GM23338 (cell line): ENCODE measurements at regions not wholly inside any gene's neighbourhood (a gene's known extent, or its start where the extent isn't known, plus 50 kb on each side); places are given as distances from the start of the nearest gene placed in this dataset.

Experiments used
- ATAC-seq: fragments of 200-7000 bp; cut with Tn5 transposase; 3 replicates; pipeline ENCODE4 v1.9.1; 2020
- DNase-seq: peaks from one replicate; pipeline ENCODE4 v3.0.0-alpha.2; 2015; ENCODE audit warnings: low spot score
- H2AFZ ChIP-seq: fragments of 200-600 bp; sonication (generic); 2 replicates; pipeline ENCODE4 v1.8.0; 2016; ENCODE audit warnings: antibody characterized with exemption, mild to moderate bottlenecking, moderate library complexity
- H3F3A ChIP-seq: fragments of 200-600 bp; sonication (generic); replicated peaks from 2 replicates; pipeline ENCODE4 v1.8.0; 2017; ENCODE audit warnings: antibody characterized with exemption, mixed run types, low read depth
- H3K27ac ChIP-seq: fragments of 200-600 bp; sonication (generic); 2 replicates; pipeline ENCODE4 v1.6.1; 2016; ENCODE audit warnings: low read depth
- H3K27me3 ChIP-seq: fragments of 200-600 bp; sonication (generic); 2 replicates; pipeline ENCODE4 v1.8.0; 2016; ENCODE audit warnings: mild to moderate bottlenecking, mixed run types, moderate library complexity; ENCODE audit not compliant: insufficient read depth
- H3K36me3 ChIP-seq: fragments of 200-600 bp; sonication (generic); 2 replicates; pipeline ENCODE4 v1.8.0; 2016; ENCODE audit warnings: mild to moderate bottlenecking; ENCODE audit not compliant: insufficient read depth
- H3K4me1 ChIP-seq: fragments of 200-600 bp; sonication (generic); 2 replicates; pipeline ENCODE4 v1.8.0; 2016; ENCODE audit warnings: mild to moderate bottlenecking, moderate library complexity; ENCODE audit not compliant: insufficient read depth
- H3K4me2 ChIP-seq: fragments of 200-600 bp; sonication (generic); 2 replicates; pipeline ENCODE4 v1.7.1; 2017; ENCODE audit warnings: mixed run types
- H3K4me3 ChIP-seq: fragments of 200-600 bp; sonication (generic); 2 replicates; pipeline ENCODE4 v1.6.1; 2016; ENCODE audit warnings: mixed run types
- H3K79me2 ChIP-seq: fragments of 200-600 bp; sonication (generic); replicated peaks from 2 replicates; pipeline ENCODE4 v1.8.0; 2017; ENCODE audit warnings: mild to moderate bottlenecking; ENCODE audit not compliant: insufficient read depth
- H3K9me2 ChIP-seq: fragments of 200-600 bp; sonication (generic); 2 replicates; pipeline ENCODE4 v1.8.0; 2017; ENCODE audit not compliant: insufficient read depth
- H4K20me1 ChIP-seq: fragments of 200-600 bp; sonication (generic); replicated peaks from 2 replicates; pipeline ENCODE4 v1.8.0; 2017; ENCODE audit warnings: mild to moderate bottlenecking; ENCODE audit not compliant: insufficient read depth
- H3K27ac Mint-ChIP-seq: 2 replicates; pipeline ENCODE4 v1.8.0; 2020; ENCODE audit warnings: inconsistent platforms, mild to moderate bottlenecking, moderate library complexity, mixed read lengths
- H3K27me3 Mint-ChIP-seq: 3 replicates; pipeline ENCODE4 v1.8.0; 2022; ENCODE audit warnings: low read depth, mild to moderate bottlenecking, moderate library complexity, mixed read lengths, inconsistent platforms; ENCODE audit not compliant: insufficient read depth, poor library complexity
- H3K36me3 Mint-ChIP-seq: 3 replicates; pipeline ENCODE4 v1.8.0; 2021; ENCODE audit warnings: low read depth, mild to moderate bottlenecking, inconsistent platforms, moderate library complexity, mixed read lengths
- H3K4me1 Mint-ChIP-seq: 3 replicates; pipeline ENCODE4 v1.8.0; 2020; ENCODE audit warnings: mild to moderate bottlenecking, inconsistent platforms, mixed read lengths
- H3K4me3 Mint-ChIP-seq: 3 replicates; pipeline ENCODE4 v1.8.0; 2021; ENCODE audit warnings: moderate library complexity, mild to moderate bottlenecking, inconsistent platforms, mixed read lengths
- H3K9me3 Mint-ChIP-seq: 3 replicates; pipeline ENCODE4 v1.8.0; 2020; ENCODE audit warnings: moderate library complexity, mild to moderate bottlenecking, inconsistent platforms, mixed read lengths
- CREB1 ChIP-seq: fragments of 250-450 bp; sonication (Bioruptor Pico); IDR thresholded peaks from 2 replicates; pipeline ENCODE4 v1.5.0; 2020; ENCODE audit warnings: low read depth, mild to moderate bottlenecking, moderate library complexity
- EZH2 ChIP-seq: fragments of 200-600 bp; sonication (generic); IDR thresholded peaks from one replicate; pipeline ENCODE4 v1.8.0; 2017; ENCODE audit warnings: antibody characterized with exemption, mild to moderate bottlenecking, low read depth; ENCODE audit not compliant: unreplicated experiment
- EZH2phosphoT487 ChIP-seq: fragments of 200-600 bp; sonication (generic); IDR thresholded peaks from one replicate; pipeline ENCODE4 v1.8.1; 2018; ENCODE audit warnings: antibody characterized with exemption; ENCODE audit not compliant: unreplicated experiment
- JUNB ChIP-seq: IDR thresholded peaks from one replicate; pipeline ENCODE4 v1.6.1; 2016; ENCODE audit warnings: antibody characterized with exemption; ENCODE audit not compliant: unreplicated experiment
- NANOG ChIP-seq: IDR thresholded peaks from 2 replicates; pipeline ENCODE4 v1.6.1; 2016; ENCODE audit warnings: antibody characterized with exemption, borderline replicate concordance
- POLR2AphosphoS5 ChIP-seq: IDR thresholded peaks from 2 replicates; pipeline ENCODE4 v1.6.1; 2016; ENCODE audit warnings: antibody characterized with exemption, low read depth
- STAT1 ChIP-seq: IDR thresholded peaks from one replicate; pipeline ENCODE4 v1.6.1; 2016; ENCODE audit warnings: antibody characterized with exemption; ENCODE audit not compliant: unreplicated experiment
- ZNF114 ChIP-seq: fragments of 250-450 bp; sonication (Bioruptor Pico); IDR thresholded peaks from 2 replicates; pipeline ENCODE4 v1.5.0; 2020; ENCODE audit warnings: mild to moderate bottlenecking, moderate library complexity
- ZNF331 ChIP-seq: fragments of 250-450 bp; sonication (Bioruptor Pico); IDR thresholded peaks from 2 replicates; pipeline ENCODE4 v1.5.0; 2020; ENCODE audit warnings: low read depth, mild to moderate bottlenecking, moderate library complexity
- TF ChIP-seq, protein P1 (sequence below): fragments of 250-450 bp; sonication (Bioruptor Pico); IDR thresholded peaks from 2 replicates; pipeline ENCODE4 v1.5.0; 2020; ENCODE audit warnings: mild to moderate bottlenecking, moderate library complexity
- TF ChIP-seq, protein P2 (sequence below), 2 experiments: fragments of 200-600 bp in 1 of 2; sonication (generic) in 1 of 2; conservative IDR thresholded peaks; 2 replicates each; pipeline versions ENCODE4 v1.5.1 to v1.6.1; 2016 to 2017; ENCODE audit warnings: antibody characterized with exemption in 2 of 2, low read depth in 2 of 2, mild to moderate bottlenecking in 2 of 2, moderate library complexity in 1 of 2
- TF ChIP-seq, protein P3 (sequence below): IDR thresholded peaks from 2 replicates; pipeline ENCODE4 v1.6.1; 2016; ENCODE audit warnings: antibody characterized with exemption
- TF ChIP-seq, protein P4 (sequence below): IDR thresholded peaks from one replicate; pipeline ENCODE4 v1.6.1; 2018; ENCODE audit warnings: antibody characterized with exemption; ENCODE audit not compliant: unreplicated experiment

DNA sequence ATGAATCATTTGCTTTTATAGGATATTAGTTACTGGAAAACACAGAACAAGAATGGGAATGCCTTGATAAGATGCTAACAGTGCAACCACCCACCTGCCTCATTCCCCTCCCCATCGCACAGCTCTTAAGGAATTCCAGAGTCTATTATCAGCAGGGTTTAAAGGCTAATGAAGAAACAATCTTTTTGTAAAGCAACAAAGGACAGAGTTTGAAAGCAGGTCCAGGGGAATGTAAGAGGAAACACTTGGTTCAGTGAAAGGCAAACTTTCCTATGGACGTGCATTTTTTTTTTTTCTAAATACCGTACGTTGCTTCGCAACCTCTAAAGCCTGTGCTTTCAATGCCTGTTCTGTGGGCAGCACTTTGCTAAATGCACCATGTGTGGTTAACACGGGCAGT lies 92.5 kb downstream of the GPR50 start:
- Mint-ChIP-seq H3K4me3 (no peak overlapping the region), H3K36me3 (no peaks in the 10 kb centered on the region), H3K4me1 (no peaks in the 10 kb centered on the region), H3K27ac (no peak overlapping the region), H3K9me3 (no peaks in the 10 kb centered on the region; the same call in 2 of the 3 replicates), H3K27me3 (peaks cover 2% of the 10 kb centered on the region)
- H3K27me3 ChIP-seq: no peaks in the 10 kb centered on the region
- no peak overlapping the region for H2AFZ ChIP-seq
- no peaks in the 10 kb centered on the region for H3K36me3 ChIP-seq
- no peak overlapping the region for H3K4me3 ChIP-seq
- H3K27ac ChIP-seq: no peak overlapping the region
- H4K20me1 ChIP-seq: no peaks in the 10 kb centered on the region
- no peaks in the 10 kb centered on the region for H3F3A ChIP-seq
- H3K79me2 ChIP-seq: no peaks in the 10 kb centered on the region
- DNase-seq (no peak), ATAC-seq (no peak)
- 0 out of 2 replicates have a peak, but pooled peaks cover 3% of the 10 kb centered on the region for H3K9me2 ChIP-seq
- no peaks in the 10 kb centered on the region for H3K4me1 ChIP-seq
- H3K4me2 ChIP-seq: no peak overlapping the region
- TF ChIP-seq NANOG: no peak
- TF ChIP-seq, protein P1, sequence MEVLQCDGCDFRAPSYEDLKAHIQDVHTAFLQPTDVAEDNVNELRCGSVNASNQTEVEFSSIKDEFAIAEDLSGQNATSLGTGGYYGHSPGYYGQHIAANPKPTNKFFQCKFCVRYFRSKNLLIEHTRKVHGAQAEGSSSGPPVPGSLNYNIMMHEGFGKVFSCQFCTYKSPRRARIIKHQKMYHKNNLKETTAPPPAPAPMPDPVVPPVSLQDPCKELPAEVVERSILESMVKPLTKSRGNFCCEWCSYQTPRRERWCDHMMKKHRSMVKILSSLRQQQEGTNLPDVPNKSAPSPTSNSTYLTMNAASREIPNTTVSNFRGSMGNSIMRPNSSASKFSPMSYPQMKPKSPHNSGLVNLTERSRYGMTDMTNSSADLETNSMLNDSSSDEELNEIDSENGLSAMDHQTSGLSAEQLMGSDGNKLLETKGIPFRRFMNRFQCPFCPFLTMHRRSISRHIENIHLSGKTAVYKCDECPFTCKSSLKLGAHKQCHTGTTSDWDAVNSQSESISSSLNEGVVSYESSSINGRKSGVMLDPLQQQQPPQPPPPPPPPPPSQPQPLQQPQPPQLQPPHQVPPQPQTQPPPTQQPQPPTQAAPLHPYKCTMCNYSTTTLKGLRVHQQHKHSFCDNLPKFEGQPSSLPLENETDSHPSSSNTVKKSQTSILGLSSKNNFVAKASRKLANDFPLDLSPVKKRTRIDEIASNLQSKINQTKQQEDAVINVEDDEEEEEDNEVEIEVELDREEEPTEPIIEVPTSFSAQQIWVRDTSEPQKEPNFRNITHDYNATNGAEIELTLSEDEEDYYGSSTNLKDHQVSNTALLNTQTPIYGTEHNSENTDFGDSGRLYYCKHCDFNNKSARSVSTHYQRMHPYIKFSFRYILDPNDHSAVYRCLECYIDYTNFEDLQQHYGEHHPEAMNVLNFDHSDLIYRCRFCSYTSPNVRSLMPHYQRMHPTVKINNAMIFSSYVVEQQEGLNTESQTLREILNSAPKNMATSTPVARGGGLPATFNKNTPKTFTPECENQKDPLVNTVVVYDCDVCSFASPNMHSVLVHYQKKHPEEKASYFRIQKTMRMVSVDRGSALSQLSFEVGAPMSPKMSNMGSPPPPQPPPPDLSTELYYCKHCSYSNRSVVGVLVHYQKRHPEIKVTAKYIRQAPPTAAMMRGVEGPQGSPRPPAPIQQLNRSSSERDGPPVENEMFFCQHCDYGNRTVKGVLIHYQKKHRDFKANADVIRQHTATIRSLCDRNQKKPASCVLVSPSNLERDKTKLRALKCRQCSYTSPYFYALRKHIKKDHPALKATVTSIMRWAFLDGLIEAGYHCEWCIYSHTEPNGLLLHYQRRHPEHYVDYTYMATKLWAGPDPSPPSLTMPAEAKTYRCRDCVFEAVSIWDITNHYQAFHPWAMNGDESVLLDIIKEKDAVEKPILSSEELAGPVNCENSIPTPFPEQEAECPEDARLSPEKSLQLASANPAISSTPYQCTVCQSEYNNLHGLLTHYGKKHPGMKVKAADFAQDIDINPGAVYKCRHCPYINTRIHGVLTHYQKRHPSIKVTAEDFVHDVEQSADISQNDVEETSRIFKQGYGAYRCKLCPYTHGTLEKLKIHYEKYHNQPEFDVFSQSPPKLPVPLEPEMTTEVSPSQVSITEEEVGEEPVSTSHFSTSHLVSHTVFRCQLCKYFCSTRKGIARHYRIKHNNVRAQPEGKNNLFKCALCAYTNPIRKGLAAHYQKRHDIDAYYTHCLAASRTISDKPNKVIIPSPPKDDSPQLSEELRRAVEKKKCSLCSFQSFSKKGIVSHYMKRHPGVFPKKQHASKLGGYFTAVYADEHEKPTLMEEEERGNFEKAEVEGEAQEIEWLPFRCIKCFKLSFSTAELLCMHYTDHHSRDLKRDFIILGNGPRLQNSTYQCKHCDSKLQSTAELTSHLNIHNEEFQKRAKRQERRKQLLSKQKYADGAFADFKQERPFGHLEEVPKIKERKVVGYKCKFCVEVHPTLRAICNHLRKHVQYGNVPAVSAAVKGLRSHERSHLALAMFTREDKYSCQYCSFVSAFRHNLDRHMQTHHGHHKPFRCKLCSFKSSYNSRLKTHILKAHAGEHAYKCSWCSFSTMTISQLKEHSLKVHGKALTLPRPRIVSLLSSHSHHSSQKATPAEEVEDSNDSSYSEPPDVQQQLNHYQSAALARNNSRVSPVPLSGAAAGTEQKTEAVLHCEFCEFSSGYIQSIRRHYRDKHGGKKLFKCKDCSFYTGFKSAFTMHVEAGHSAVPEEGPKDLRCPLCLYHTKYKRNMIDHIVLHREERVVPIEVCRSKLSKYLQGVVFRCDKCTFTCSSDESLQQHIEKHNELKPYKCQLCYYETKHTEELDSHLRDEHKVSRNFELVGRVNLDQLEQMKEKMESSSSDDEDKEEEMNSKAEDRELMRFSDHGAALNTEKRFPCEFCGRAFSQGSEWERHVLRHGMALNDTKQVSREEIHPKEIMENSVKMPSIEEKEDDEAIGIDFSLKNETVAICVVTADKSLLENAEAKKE (CRISPR knock-in tag): no peak
- no peak for TF ChIP-seq POLR2AphosphoS5
- TF ChIP-seq, protein P2, sequence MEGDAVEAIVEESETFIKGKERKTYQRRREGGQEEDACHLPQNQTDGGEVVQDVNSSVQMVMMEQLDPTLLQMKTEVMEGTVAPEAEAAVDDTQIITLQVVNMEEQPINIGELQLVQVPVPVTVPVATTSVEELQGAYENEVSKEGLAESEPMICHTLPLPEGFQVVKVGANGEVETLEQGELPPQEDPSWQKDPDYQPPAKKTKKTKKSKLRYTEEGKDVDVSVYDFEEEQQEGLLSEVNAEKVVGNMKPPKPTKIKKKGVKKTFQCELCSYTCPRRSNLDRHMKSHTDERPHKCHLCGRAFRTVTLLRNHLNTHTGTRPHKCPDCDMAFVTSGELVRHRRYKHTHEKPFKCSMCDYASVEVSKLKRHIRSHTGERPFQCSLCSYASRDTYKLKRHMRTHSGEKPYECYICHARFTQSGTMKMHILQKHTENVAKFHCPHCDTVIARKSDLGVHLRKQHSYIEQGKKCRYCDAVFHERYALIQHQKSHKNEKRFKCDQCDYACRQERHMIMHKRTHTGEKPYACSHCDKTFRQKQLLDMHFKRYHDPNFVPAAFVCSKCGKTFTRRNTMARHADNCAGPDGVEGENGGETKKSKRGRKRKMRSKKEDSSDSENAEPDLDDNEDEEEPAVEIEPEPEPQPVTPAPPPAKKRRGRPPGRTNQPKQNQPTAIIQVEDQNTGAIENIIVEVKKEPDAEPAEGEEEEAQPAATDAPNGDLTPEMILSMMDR (conservative IDR thresholded peaks at IDR 0.05; ENCODE audit: low read depth in 2 of 2): no peak
- TF ChIP-seq STAT1: no peak
- TF ChIP-seq CREB1 (CRISPR knock-in tag): no peak
- no peak for TF ChIP-seq ZNF114 (CRISPR knock-in tag)
- TF ChIP-seq, protein P3, sequence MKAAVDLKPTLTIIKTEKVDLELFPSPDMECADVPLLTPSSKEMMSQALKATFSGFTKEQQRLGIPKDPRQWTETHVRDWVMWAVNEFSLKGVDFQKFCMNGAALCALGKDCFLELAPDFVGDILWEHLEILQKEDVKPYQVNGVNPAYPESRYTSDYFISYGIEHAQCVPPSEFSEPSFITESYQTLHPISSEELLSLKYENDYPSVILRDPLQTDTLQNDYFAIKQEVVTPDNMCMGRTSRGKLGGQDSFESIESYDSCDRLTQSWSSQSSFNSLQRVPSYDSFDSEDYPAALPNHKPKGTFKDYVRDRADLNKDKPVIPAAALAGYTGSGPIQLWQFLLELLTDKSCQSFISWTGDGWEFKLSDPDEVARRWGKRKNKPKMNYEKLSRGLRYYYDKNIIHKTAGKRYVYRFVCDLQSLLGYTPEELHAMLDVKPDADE: no peak
- TF ChIP-seq EZH2phosphoT487: no peak
- TF ChIP-seq ZNF331 (CRISPR knock-in tag): no peak
- TF ChIP-seq JUNB: no peak
- no peak for TF ChIP-seq EZH2
- TF ChIP-seq, protein P4, sequence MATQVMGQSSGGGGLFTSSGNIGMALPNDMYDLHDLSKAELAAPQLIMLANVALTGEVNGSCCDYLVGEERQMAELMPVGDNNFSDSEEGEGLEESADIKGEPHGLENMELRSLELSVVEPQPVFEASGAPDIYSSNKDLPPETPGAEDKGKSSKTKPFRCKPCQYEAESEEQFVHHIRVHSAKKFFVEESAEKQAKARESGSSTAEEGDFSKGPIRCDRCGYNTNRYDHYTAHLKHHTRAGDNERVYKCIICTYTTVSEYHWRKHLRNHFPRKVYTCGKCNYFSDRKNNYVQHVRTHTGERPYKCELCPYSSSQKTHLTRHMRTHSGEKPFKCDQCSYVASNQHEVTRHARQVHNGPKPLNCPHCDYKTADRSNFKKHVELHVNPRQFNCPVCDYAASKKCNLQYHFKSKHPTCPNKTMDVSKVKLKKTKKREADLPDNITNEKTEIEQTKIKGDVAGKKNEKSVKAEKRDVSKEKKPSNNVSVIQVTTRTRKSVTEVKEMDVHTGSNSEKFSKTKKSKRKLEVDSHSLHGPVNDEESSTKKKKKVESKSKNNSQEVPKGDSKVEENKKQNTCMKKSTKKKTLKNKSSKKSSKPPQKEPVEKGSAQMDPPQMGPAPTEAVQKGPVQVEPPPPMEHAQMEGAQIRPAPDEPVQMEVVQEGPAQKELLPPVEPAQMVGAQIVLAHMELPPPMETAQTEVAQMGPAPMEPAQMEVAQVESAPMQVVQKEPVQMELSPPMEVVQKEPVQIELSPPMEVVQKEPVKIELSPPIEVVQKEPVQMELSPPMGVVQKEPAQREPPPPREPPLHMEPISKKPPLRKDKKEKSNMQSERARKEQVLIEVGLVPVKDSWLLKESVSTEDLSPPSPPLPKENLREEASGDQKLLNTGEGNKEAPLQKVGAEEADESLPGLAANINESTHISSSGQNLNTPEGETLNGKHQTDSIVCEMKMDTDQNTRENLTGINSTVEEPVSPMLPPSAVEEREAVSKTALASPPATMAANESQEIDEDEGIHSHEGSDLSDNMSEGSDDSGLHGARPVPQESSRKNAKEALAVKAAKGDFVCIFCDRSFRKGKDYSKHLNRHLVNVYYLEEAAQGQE: no peak
